T-helper 17 cell (primary cell): ENCODE measurements at regions not wholly inside any gene's neighbourhood (a gene's known extent, or its start where the extent isn't known, plus 50 kb on each side); places are given as distances from the start of the nearest gene placed in this dataset.
"Not testable (repeated sequence)": the region's sequence is repeated elsewhere in the genome, so short reads cannot be mapped to it uniquely, and the experiment has no call there.

Source experiments
- ATAC-seq: fragments of 150-1000 bp; cut with Tn5 transposase; 2 replicates; pipeline ENCODE4 v1.10.0; 2021; ENCODE audit warnings: mild to moderate bottlenecking, moderate library complexity
- DNase-seq, 3 donors: peaks; one replicate each; pipeline versions ENCODE4 v3.0.0 to v3.0.0-alpha.2; 2020 to 2021
- H3K9me3 ChIP-seq: one replicate; pipeline ENCODE4 v1.7.0; 2013; ENCODE audit warnings: low read length, mild to moderate bottlenecking; ENCODE audit not compliant: control insufficient read depth, poor library complexity, severe bottlenecking
- H3K27ac Mint-ChIP-seq: one replicate; pipeline ENCODE4 v1.8.0; 2022; ENCODE audit warnings: mild to moderate bottlenecking, moderate library complexity, mixed read lengths
- H3K27me3 Mint-ChIP-seq: one replicate; pipeline ENCODE4 v1.8.0; 2022; ENCODE audit warnings: mixed read lengths
- H3K36me3 Mint-ChIP-seq: one replicate; pipeline ENCODE4 v1.8.0; 2022; ENCODE audit warnings: low read depth, mixed read lengths
- H3K4me1 Mint-ChIP-seq: one replicate; pipeline ENCODE4 v1.8.0; 2022; ENCODE audit warnings: mild to moderate bottlenecking, mixed read lengths
- H3K4me3 Mint-ChIP-seq: one replicate; pipeline ENCODE4 v1.8.0; 2022; ENCODE audit warnings: mild to moderate bottlenecking, moderate library complexity, mixed read lengths

- DNase-seq (no peak), ATAC-seq (no peak)
- no peaks in the 10 kb centered on the region for H3K9me3 ChIP-seq
- Mint-ChIP-seq H3K4me3 (no peak overlapping the region), H3K4me1 (peaks cover 22% of the 10 kb centered on the region), H3K27ac (no peak overlapping the region), H3K36me3 (peaks cover 4% of the 10 kb centered on the region), H3K27me3 (no peaks in the 10 kb centered on the region)
Measured at GRCh38 chrX:65920620-65921019, 119.3 kb downstream of the VSIG4 start.

- ATAC-seq (no peak), DNase-seq (no peak)
- Mint-ChIP-seq H3K27me3 (no peaks in the 10 kb centered on the region), H3K4me1 (no peaks in the 10 kb centered on the region), H3K36me3 (no peaks in the 10 kb centered on the region), H3K4me3 (no peak overlapping the region), H3K27ac (no peak overlapping the region)
- no peaks in the 10 kb centered on the region for H3K9me3 ChIP-seq
Measured at GRCh38 chrX:65910899-65911298, 129.0 kb downstream of the VSIG4 start.

- no peaks in the 10 kb centered on the region for H3K27me3 Mint-ChIP-seq
- H3K27ac Mint-ChIP-seq = no peak overlapping the region
- no peaks in the 10 kb centered on the region for H3K36me3 Mint-ChIP-seq
- no peaks in the 10 kb centered on the region for H3K9me3 ChIP-seq
- DNase-seq (no peak), ATAC-seq (no peak)
- H3K4me3 Mint-ChIP-seq = no peak overlapping the region
- peaks cover 14% of the 10 kb centered on the region for H3K4me1 Mint-ChIP-seq
Measured at GRCh38 chrX:65903750-65904149, 136.1 kb downstream of the VSIG4 start.

GRCh38 chrX:65902011-65902410 lies 137.9 kb downstream of the VSIG4 start:
- H3K4me3 Mint-ChIP-seq = no peak overlapping the region
- no peak for DNase-seq
- H3K27me3 Mint-ChIP-seq = no peaks in the 10 kb centered on the region
- no peak for ATAC-seq
- no peak overlapping the region for H3K27ac Mint-ChIP-seq
- H3K9me3 ChIP-seq = no peaks in the 10 kb centered on the region
- H3K36me3 Mint-ChIP-seq = no peaks in the 10 kb centered on the region
- peaks cover 14% of the 10 kb centered on the region for H3K4me1 Mint-ChIP-seq

- no peak overlapping the region for H3K27ac Mint-ChIP-seq
- H3K4me3 Mint-ChIP-seq = no peak overlapping the region
- H3K36me3 Mint-ChIP-seq = no peaks in the 10 kb centered on the region
- no peaks in the 10 kb centered on the region for H3K9me3 ChIP-seq
- H3K27me3 Mint-ChIP-seq = no peaks in the 10 kb centered on the region
- ATAC-seq (no peak), DNase-seq (no peak)
- peaks cover 14% of the 10 kb centered on the region for H3K4me1 Mint-ChIP-seq
Measured at GRCh38 chrX:65900850-65901844, 138.7 kb downstream of the VSIG4 start.

- Mint-ChIP-seq H3K4me3 (no peak overlapping the region), H3K4me1 (peaks cover 4% of the 10 kb centered on the region), H3K36me3 (peaks cover 3% of the 10 kb centered on the region), H3K27ac (peak overlapping the region; percentile 6), H3K27me3 (no peaks in the 10 kb centered on the region)
- H3K9me3 ChIP-seq = no peaks in the 10 kb centered on the region
- ATAC-seq (peak; percentile 54), DNase-seq (no peak)
Measured at GRCh38 chrX:65894133-65894532, 145.7 kb downstream of the VSIG4 start.

- H3K36me3 Mint-ChIP-seq = not testable (repeated sequence)
Measured at GRCh38 chrX:65891817-65892216, 148.1 kb downstream of the VSIG4 start.

GRCh38 chrX:65888150-65888549 lies 151.7 kb downstream of the VSIG4 start:
- H3K4me1 Mint-ChIP-seq = peaks cover 14% of the 10 kb centered on the region
- not testable (repeated sequence) for ATAC-seq, H3K27ac Mint-ChIP-seq, H3K27me3 Mint-ChIP-seq, H3K4me3 Mint-ChIP-seq, H3K9me3 ChIP-seq, DNase-seq, H3K36me3 Mint-ChIP-seq

More at GRCh38 chrX:65891817-65892216, 148.1 kb downstream of the VSIG4 start:
- not testable (repeated sequence) for H3K4me3 Mint-ChIP-seq, H3K27ac Mint-ChIP-seq, H3K9me3 ChIP-seq, H3K27me3 Mint-ChIP-seq, DNase-seq, ATAC-seq, H3K4me1 Mint-ChIP-seq

GRCh38 chrX:65883556-65883955 lies 156.3 kb downstream of the VSIG4 start:
- no peak for ATAC-seq
- no peak for DNase-seq
- H3K9me3 ChIP-seq = no peaks in the 10 kb centered on the region
- no peak overlapping the region for H3K4me3 Mint-ChIP-seq
- peaks cover 21% of the 10 kb centered on the region for H3K4me1 Mint-ChIP-seq
- peaks cover under 1% of the 10 kb centered on the region for H3K36me3 Mint-ChIP-seq
- no peaks in the 10 kb centered on the region for H3K27me3 Mint-ChIP-seq
- peak overlapping the region; percentile 32 for H3K27ac Mint-ChIP-seq

- no peaks in the 10 kb centered on the region for H3K27me3 Mint-ChIP-seq
- H3K36me3 Mint-ChIP-seq = peaks cover 2% of the 10 kb centered on the region
- H3K9me3 ChIP-seq = no peaks in the 10 kb centered on the region
- ATAC-seq (no peak), DNase-seq (no peak)
- H3K4me1 Mint-ChIP-seq = peaks cover 26% of the 10 kb centered on the region
- H3K4me3 Mint-ChIP-seq = no peak overlapping the region
- H3K27ac Mint-ChIP-seq = no peak overlapping the region
Measured at GRCh38 chrX:65879977-65880799, 159.7 kb downstream of the VSIG4 start.

GRCh38 chrX:65878456-65878855 lies 161.4 kb downstream of the VSIG4 start:
- H3K4me1 Mint-ChIP-seq = peaks cover 21% of the 10 kb centered on the region
- no peaks in the 10 kb centered on the region for H3K9me3 ChIP-seq
- H3K4me3 Mint-ChIP-seq = no peak overlapping the region
- DNase-seq (no peak), ATAC-seq (no peak)
- peaks cover 2% of the 10 kb centered on the region for H3K36me3 Mint-ChIP-seq
- no peak overlapping the region for H3K27ac Mint-ChIP-seq
- H3K27me3 Mint-ChIP-seq = no peaks in the 10 kb centered on the region

- DNase-seq (no peak), ATAC-seq (no peak)
- Mint-ChIP-seq H3K4me3 (no peak overlapping the region), H3K36me3 (peaks cover 2% of the 10 kb centered on the region), H3K27me3 (no peaks in the 10 kb centered on the region), H3K4me1 (peaks cover 16% of the 10 kb centered on the region), H3K27ac (no peak overlapping the region)
- no peaks in the 10 kb centered on the region for H3K9me3 ChIP-seq
Measured at GRCh38 chrX:65877953-65878352, 161.9 kb downstream of the VSIG4 start.

- not testable (repeated sequence) for H3K36me3 Mint-ChIP-seq, DNase-seq, H3K27me3 Mint-ChIP-seq, H3K27ac Mint-ChIP-seq, H3K9me3 ChIP-seq, H3K4me3 Mint-ChIP-seq, ATAC-seq
- peaks cover 14% of the 10 kb centered on the region for H3K4me1 Mint-ChIP-seq
Measured at GRCh38 chrX:65875614-65876013, 164.3 kb downstream of the VSIG4 start.
